K562 (cell line): ENCODE measurements at regions not wholly inside any gene's neighbourhood (a gene's known extent, or its start where the extent isn't known, plus 50 kb on each side); places are given as distances from the start of the nearest gene placed in this dataset.

ENCODE experiments used
- ATAC-seq: fragments of 200-7000 bp; cut with Tn5 transposase; 3 replicates; pipeline ENCODE4 v1.9.1; 2020; ENCODE audit warnings: moderate library complexity
- BruUV-seq: library from RNA; stranded (reverse); fragments of 400-500 nt; replicated peaks from 2 replicates; lab custom pipeline; 2021; lab: Mats Ljungman, UMichigan
- CTCF ChIA-PET: fragments of 300-600 bp; formaldehyde crosslinking; extraction: SDS; loops from one replicate; lab custom pipeline; 2021; ENCODE audit warnings: low intra/inter-chr PET ratio; lab: Yijun Ruan, JAX
- POLR2A ChIA-PET: fragments of 300-600, 350-650 bp; sonication (Branson Sonifier 250); formaldehyde crosslinking; extraction: SDS; loops from one replicate; lab custom pipeline; 2021; ENCODE audit warnings: antibody characterized with exemption, inconsistent platforms; lab: Yijun Ruan, JAX
- DNase-seq, 4 experiments: peaks; one replicate each; pipeline versions ENCODE4 v3.0.0 to v3.0.0-alpha.2; 2011 to 2018; ENCODE audit warnings: low spot score in 3 of 4, mixed read lengths in 3 of 4; ENCODE audit errors: extremely low read depth in 1 of 4
- FAIRE-seq: peaks from 2 replicates; lab custom pipeline; 2011; peaks lifted over from hg19 to GRCh38; lab: Jason Lieb, UNC
- H2AFZ ChIP-seq: 2 replicates; pipeline ENCODE4 v1.6.0; 2011; ENCODE audit warnings: low read depth, low read length, control low read depth, inconsistent platforms
- H3K27ac ChIP-seq: fragments of 200-600 bp; 3 replicates; pipeline ENCODE4 v1.8.0; 2011; ENCODE audit warnings: low read depth, mild to moderate bottlenecking, control low read depth, inconsistent platforms, low read length, moderate library complexity, mixed read lengths; ENCODE audit errors: extremely low read depth
- H3K27me3 ChIP-seq, 2 experiments: fragments of 300-600 bp in 1 of 2; 2 replicates in 1 of 2; 3 replicates in 1 of 2; pipeline versions ENCODE4 v1.6.0 to v1.8.0; 2011; ENCODE audit warnings: inconsistent platforms in 2 of 2, low read length in 2 of 2, mild to moderate bottlenecking in 1 of 2, mixed read lengths in 1 of 2, moderate library complexity in 1 of 2; ENCODE audit not compliant: control insufficient read depth in 2 of 2, insufficient read depth in 2 of 2
- H3K36me3 ChIP-seq: fragments of 300-600 bp; 3 replicates; pipeline ENCODE4 v1.8.0; 2011; ENCODE audit warnings: mild to moderate bottlenecking, low read length, inconsistent platforms; ENCODE audit not compliant: control insufficient read depth, insufficient read depth
- H3K4me1 ChIP-seq, 2 experiments: fragments of 200-600 bp in 1 of 2; replicated peaks in 1 of 2; 2 replicates in 1 of 2; 3 replicates in 1 of 2; pipeline versions ENCODE4 v1.5.1 to v1.8.0; 2011; ENCODE audit warnings: inconsistent platforms in 2 of 2, low read length in 2 of 2, mild to moderate bottlenecking in 1 of 2, mixed read lengths in 1 of 2, moderate library complexity in 1 of 2; ENCODE audit not compliant: control insufficient read depth in 2 of 2, insufficient read depth in 2 of 2
- H3K4me2 ChIP-seq: 2 replicates; pipeline ENCODE4 v1.6.1; 2011; ENCODE audit warnings: low read length, control low read depth, inconsistent platforms, mixed read lengths; ENCODE audit not compliant: insufficient read depth
- H3K4me3 ChIP-seq: fragments of 200-600 bp; sonication (generic), shearing (Covaris generic); 2 replicates; pipeline ENCODE4 v1.5.1; 2016; ENCODE audit warnings: control low read depth, inconsistent platforms
- H3K79me2 ChIP-seq: fragments of 200-600 bp; 3 replicates; pipeline ENCODE4 v1.8.0; 2011; ENCODE audit warnings: low read length, inconsistent platforms; ENCODE audit not compliant: control insufficient read depth, insufficient read depth
- H3K9ac ChIP-seq, 2 experiments: 2 replicates each; pipeline versions ENCODE4 v1.6.0 to v1.6.1; 2011; ENCODE audit warnings: low read depth in 2 of 2, low read length in 2 of 2, control low read depth in 1 of 2, inconsistent platforms in 1 of 2, mild to moderate bottlenecking in 1 of 2, mixed read lengths in 1 of 2; ENCODE audit not compliant: insufficient read depth in 1 of 2
- H3K9me1 ChIP-seq: one replicate; pipeline ENCODE4 v1.6.0; 2011; ENCODE audit warnings: inconsistent platforms, mild to moderate bottlenecking, low read length, moderate library complexity; ENCODE audit not compliant: control insufficient read depth, insufficient read depth
- H3K9me3 ChIP-seq: replicated peaks from 2 replicates; pipeline ENCODE4 v1.5.1; 2011; ENCODE audit warnings: low read depth, low read length, inconsistent platforms; ENCODE audit not compliant: control insufficient read depth, insufficient read depth
- H4K20me1 ChIP-seq: replicated peaks from 2 replicates; pipeline ENCODE4 v1.6.1; 2011; ENCODE audit warnings: low read length, inconsistent platforms, mixed read lengths; ENCODE audit not compliant: control insufficient read depth, insufficient read depth
- ARNT ChIP-seq, 2 experiments: fragments of 450-650 bp; IDR thresholded peaks; 2 replicates each; pipeline ENCODE4 v1.6.1; 2016; ENCODE audit warnings: mild to moderate bottlenecking in 1 of 2
- BMI1 ChIP-seq: fragments of 150-350 bp; IDR thresholded peaks from 2 replicates; pipeline ENCODE4 v1.6.1; 2014; ENCODE audit warnings: low read length
- CXXC5 ChIP-seq: fragments of 250-450 bp; sonication (Bioruptor Pico); IDR thresholded peaks from 2 replicates; pipeline ENCODE4 v1.8.0; 2022; ENCODE audit warnings: inconsistent platforms, mild to moderate bottlenecking, moderate library complexity
- EHMT2 ChIP-seq: fragments of 450-650 bp; IDR thresholded peaks from 2 replicates; pipeline ENCODE4 v1.6.1; 2018; ENCODE audit warnings: antibody characterized with exemption
- GABPB2 ChIP-seq: fragments of 250-450 bp; sonication (Bioruptor Pico); conservative IDR thresholded peaks from 2 replicates; pipeline ENCODE4 v1.5.1; 2021; ENCODE audit warnings: mild to moderate bottlenecking
- GATAD2B ChIP-seq: fragments of 450-650 bp; IDR thresholded peaks from 2 replicates; pipeline ENCODE4 v1.6.1; 2017; ENCODE audit warnings: mild to moderate bottlenecking, borderline replicate concordance
- HDAC8 ChIP-seq: fragments of 450-650 bp; IDR thresholded peaks from 2 replicates; pipeline ENCODE4 v1.6.1; 2016; ENCODE audit warnings: mild to moderate bottlenecking, missing genetic modification characterization, moderate library complexity, missing compliant biosample characterization
- MAFF ChIP-seq: IDR thresholded peaks from 2 replicates; pipeline ENCODE4 v1.6.1; 2012; ENCODE audit warnings: low read length, improper control_type of control experiment
- MCM5 ChIP-seq: fragments of 450-650 bp; IDR thresholded peaks from 2 replicates; pipeline ENCODE4 v1.6.1; 2016; ENCODE audit warnings: low read depth
- MCM7 ChIP-seq, 2 experiments: fragments of 450-650 bp; IDR thresholded peaks; 2 replicates each; pipeline ENCODE4 v1.6.1; 2016 to 2018
- NEUROD1 ChIP-seq: fragments of 150-350 bp; IDR thresholded peaks from 2 replicates; pipeline ENCODE4 v1.6.1; 2014; ENCODE audit warnings: borderline replicate concordance, low read length, low read depth; ENCODE audit not compliant: partially characterized antibody
- NFE2 ChIP-seq: IDR thresholded peaks from 2 replicates; pipeline ENCODE4 v1.6.1; 2014; ENCODE audit warnings: antibody characterized with exemption, low read depth
- NR1H2 ChIP-seq: sonication (generic); formaldehyde crosslinking; IDR thresholded peaks from 2 replicates; pipeline ENCODE4 v1.4.0; 2020; ENCODE audit warnings: mild to moderate bottlenecking, missing genetic modification reagents
- PPARD ChIP-seq: fragments of 250-450 bp; sonication (Bioruptor Pico); IDR thresholded peaks from 2 replicates; pipeline ENCODE4 v1.8.0; 2022; ENCODE audit warnings: inconsistent platforms, mild to moderate bottlenecking, moderate library complexity
- SIN3B ChIP-seq: fragments of 450-650 bp; IDR thresholded peaks from 2 replicates; pipeline ENCODE4 v1.6.1; 2017; ENCODE audit warnings: low read depth, mild to moderate bottlenecking, moderate library complexity
- SMARCB1 ChIP-seq: IDR thresholded peaks from 2 replicates; pipeline ENCODE4 v1.6.1; 2011; ENCODE audit warnings: improper control_type of control experiment, low read depth; ENCODE audit not compliant: insufficient read length
- SRSF3 ChIP-seq: fragments of 200-400 bp; formaldehyde crosslinking; IDR thresholded peaks from 2 replicates; pipeline ENCODE4 v1.6.1; 2016; ENCODE audit warnings: mild to moderate bottlenecking, low read length, moderate library complexity; ENCODE audit not compliant: insufficient read depth
- ZNF121 ChIP-seq: sonication (generic); formaldehyde crosslinking; conservative IDR thresholded peaks from 2 replicates; pipeline ENCODE4 v1.8.0; 2022; ENCODE audit warnings: missing genetic modification reagents
- ZNF586 ChIP-seq: fragments of 450-650 bp; formaldehyde crosslinking; conservative IDR thresholded peaks from 2 replicates; pipeline ENCODE4 v1.4.0; 2020; ENCODE audit warnings: mild to moderate bottlenecking, moderate library complexity
- WGBS: fragments of 100-300 bp; shearing (Covaris generic); methylation state at CpG from one replicate; pipeline ENCODE4 v1.1.6; 2016; ENCODE audit warnings: low coverage, mixed read lengths; ENCODE audit not compliant: insufficient coverage; ENCODE audit errors: missing lambda C conversion rate; 5-methylcytosine and 5-hydroxymethylcytosine counted together
- in situ Hi-C: fragments of 300-500 bp; cut with MboI; formaldehyde crosslinking; loops from 4 replicates; pipeline ENCODE4 v1.15.0; 2018; ENCODE audit warnings: inconsistent platforms, mixed read lengths
- intact Hi-C: fragments of 100-400 bp; cut with micrococcal nuclease; formaldehyde crosslinking; loops from 2 replicates; pipeline ENCODE4 v1.14.2; 2022
- TF ChIP-seq, protein P1 (sequence below): fragments of 250-450 bp; sonication (Bioruptor Pico); IDR thresholded peaks from 2 replicates; pipeline ENCODE4 v1.8.0; 2022; ENCODE audit warnings: inconsistent platforms
- TF ChIP-seq, protein P2 (sequence below), 2 experiments: IDR thresholded peaks in 1 of 2; conservative IDR thresholded peaks in 1 of 2; 2 replicates each; pipeline ENCODE4 v1.6.1; 2016; ENCODE audit warnings: low read depth in 2 of 2, mild to moderate bottlenecking in 1 of 2, missing compliant biosample characterization in 1 of 2, missing genetic modification characterization in 1 of 2, moderate library complexity in 1 of 2

DNA sequence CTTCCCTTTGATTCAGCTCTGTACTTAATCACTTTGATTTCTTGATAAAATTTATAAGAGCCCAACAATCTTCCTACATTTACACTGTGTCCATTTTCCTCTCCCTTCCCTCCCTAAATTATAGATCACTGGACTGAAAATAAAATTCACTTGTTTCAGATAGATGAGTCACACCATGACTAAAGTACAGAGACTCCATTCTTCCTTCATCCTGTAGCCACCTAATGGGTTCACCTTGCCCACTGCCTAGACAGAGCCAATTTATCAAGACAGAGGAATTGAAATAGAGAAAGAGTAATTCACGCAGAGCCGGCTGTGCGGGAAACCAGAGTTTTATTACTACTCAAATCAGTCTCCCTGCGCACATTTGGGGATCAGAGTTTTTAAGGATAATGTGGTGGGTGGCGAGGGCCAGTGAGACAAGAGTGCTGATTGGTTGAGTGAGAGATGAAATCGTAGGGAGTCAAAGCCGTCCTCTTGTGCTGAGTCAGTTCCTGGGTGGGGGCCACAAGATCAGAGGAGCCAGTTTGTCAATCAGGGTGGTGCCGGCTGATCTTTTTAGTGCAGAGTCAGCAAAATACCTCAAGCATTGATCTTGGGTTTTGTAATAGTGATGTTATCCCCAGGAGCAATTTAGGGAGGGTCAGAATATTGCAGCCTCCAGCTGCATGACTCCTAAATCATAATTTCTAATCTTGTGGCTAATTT, 71.3 kb upstream of the MED14 start:
- no peaks in the 10 kb centered on the region for H3K27me3 ChIP-seq
- POLR2A ChIA-PET = no interaction called here
- no peaks in the 10 kb centered on the region for H3K79me2 ChIP-seq
- H4K20me1 ChIP-seq = no peaks in the 10 kb centered on the region
- peak; percentile 86 for FAIRE-seq
- 7% methylated on average over 8 of the region's 8 CpGs for WGBS
- intact Hi-C loops (loop anchor here (10.0 kb wide), 2 partner anchors 118 to 308 kb away; no protein-coding TSS in a partner anchor), in situ Hi-C loops (no loop called here)
- no peaks in the 10 kb centered on the region for H3K9me3 ChIP-seq
- ATAC-seq = peak; percentile 76
- H3K36me3 ChIP-seq = no peaks in the 10 kb centered on the region
- H3K4me1 ChIP-seq = peaks cover 4 to 11% of the 10 kb centered on the region in 2 experiments; a peak in 4 of 5 replicates
- H2AFZ ChIP-seq = peak overlapping the region; percentile 55; the same call in 1 of the 2 replicates
- H3K9ac ChIP-seq = no peak overlapping the region
- DNase-seq = peak; percentile 24 to 63 (median 42)
- no peak overlapping the region for H3K4me3 ChIP-seq
- H3K27ac ChIP-seq = peak overlapping the region; percentile 19; the same call in 1 of the 3 replicates
- H3K4me2 ChIP-seq = no peak overlapping the region
- BruUV-seq = no TSS peak
- H3K9me1 ChIP-seq = no peaks in the 10 kb centered on the region
- CTCF ChIA-PET = no interaction called here
- TF ChIP-seq NR1H2 (CRISPR knock-in tag) (no peak), NEUROD1 (no peak), SRSF3 (no peak), HDAC8 (tag) (no peak), ZNF121 (no peak), SIN3B (no peak), PPARD (CRISPR knock-in tag) (no peak), ZNF586 (CRISPR knock-in tag) (no peak), GABPB2 (CRISPR knock-in tag) (no peak), CXXC5 (CRISPR knock-in tag) (0 out of 2 replicates have a peak, but pooled peaks have one; percentile 11), BMI1 (no peak), ARNT (IDR thresholded peaks at IDR 0.05) (no peak), MCM7 (IDR thresholded peaks at IDR 0.05) (no peak), GATAD2B (no peak), SMARCB1 (no peak), NFE2 (peak; percentile 80), MCM5 (no peak), EHMT2 (no peak), MAFF (peak; percentile 99)
- TF ChIP-seq, protein P1, sequence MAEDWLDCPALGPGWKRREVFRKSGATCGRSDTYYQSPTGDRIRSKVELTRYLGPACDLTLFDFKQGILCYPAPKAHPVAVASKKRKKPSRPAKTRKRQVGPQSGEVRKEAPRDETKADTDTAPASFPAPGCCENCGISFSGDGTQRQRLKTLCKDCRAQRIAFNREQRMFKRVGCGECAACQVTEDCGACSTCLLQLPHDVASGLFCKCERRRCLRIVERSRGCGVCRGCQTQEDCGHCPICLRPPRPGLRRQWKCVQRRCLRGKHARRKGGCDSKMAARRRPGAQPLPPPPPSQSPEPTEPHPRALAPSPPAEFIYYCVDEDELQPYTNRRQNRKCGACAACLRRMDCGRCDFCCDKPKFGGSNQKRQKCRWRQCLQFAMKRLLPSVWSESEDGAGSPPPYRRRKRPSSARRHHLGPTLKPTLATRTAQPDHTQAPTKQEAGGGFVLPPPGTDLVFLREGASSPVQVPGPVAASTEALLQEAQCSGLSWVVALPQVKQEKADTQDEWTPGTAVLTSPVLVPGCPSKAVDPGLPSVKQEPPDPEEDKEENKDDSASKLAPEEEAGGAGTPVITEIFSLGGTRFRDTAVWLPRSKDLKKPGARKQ (CRISPR knock-in tag) = no peak
- TF ChIP-seq, protein P2, sequence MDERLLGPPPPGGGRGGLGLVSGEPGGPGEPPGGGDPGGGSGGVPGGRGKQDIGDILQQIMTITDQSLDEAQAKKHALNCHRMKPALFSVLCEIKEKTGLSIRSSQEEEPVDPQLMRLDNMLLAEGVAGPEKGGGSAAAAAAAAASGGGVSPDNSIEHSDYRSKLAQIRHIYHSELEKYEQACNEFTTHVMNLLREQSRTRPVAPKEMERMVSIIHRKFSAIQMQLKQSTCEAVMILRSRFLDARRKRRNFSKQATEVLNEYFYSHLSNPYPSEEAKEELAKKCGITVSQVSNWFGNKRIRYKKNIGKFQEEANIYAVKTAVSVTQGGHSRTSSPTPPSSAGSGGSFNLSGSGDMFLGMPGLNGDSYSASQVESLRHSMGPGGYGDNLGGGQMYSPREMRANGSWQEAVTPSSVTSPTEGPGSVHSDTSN (CRISPR knock-in tag; IDR thresholded peaks at IDR 0.05; ENCODE audit: low read depth) = no peak
- TF ChIP-seq, protein P2 (tag; conservative IDR thresholded peaks at IDR 0.05; ENCODE audit: low read depth) = peak; percentile 45; the same call in 1 of the 2 replicates
